ENCODE measurements at regions not wholly inside any gene's neighbourhood (a gene's known extent, or its start where the extent isn't known, plus 50 kb on each side); places are given as distances from the start of the nearest gene placed in this dataset.

- H3K4me2 ChIP-seq (ENCODE audit: low read length), result no peak overlapping the region
- BruUV-seq (replicated peaks), result no TSS peak
- no peaks in the 10 kb centered on the region for H3K9me3 ChIP-seq (ENCODE audit: low read length)
- intact Hi-C loops (cut with micrococcal nuclease; ENCODE audit: unreplicated experiment), result no loop called here
- DNase-seq (ENCODE audit: low spot score), result no peak
- no peak overlapping the region for H3K27ac ChIP-seq (ENCODE audit: low read depth, low read length, poor library complexity, severe bottlenecking)
- ChIA-PET CTCF (ENCODE audit: unreplicated experiment) (no interaction called here), POLR2A (no interaction called here)
- no peak overlapping the region for H2AFZ ChIP-seq (ENCODE audit: low read length)
- H3K4me1 ChIP-seq (ENCODE audit: insufficient read depth, low read length, poor library complexity, severe bottlenecking), result no peaks in the 10 kb centered on the region
- H3K79me2 ChIP-seq (ENCODE audit: insufficient read depth, low read depth, low read length), result no peaks in the 10 kb centered on the region
- no peaks in the 10 kb centered on the region for H3K9me2 ChIP-seq (ENCODE audit: insufficient read depth, low read length)
- TF ChIP-seq EZH2phosphoT487 (IDR thresholded peaks at IDR 0.05; ENCODE audit: borderline replicate concordance, low read depth, low read length) (no peak), CTCF (conservative IDR thresholded peaks at IDR 0.05; ENCODE audit: low read length) (no peak)
- H4K20me1 ChIP-seq (ENCODE audit: insufficient read depth, low read length), result no peaks in the 10 kb centered on the region
- H3K4me3 ChIP-seq (ENCODE audit: low read depth, low read length, poor library complexity, severe bottlenecking), result no peak overlapping the region
- no peaks in the 10 kb centered on the region for H3K36me3 ChIP-seq (ENCODE audit: insufficient read depth, low read length)
These were observed 118.3 kb upstream of the GABRA2 start for GRCh38 chr4:46508216-46508615.

- no peak overlapping the region for H2AFZ ChIP-seq (ENCODE audit: low read length)
- H3K27ac ChIP-seq (ENCODE audit: low read depth, low read length, poor library complexity, severe bottlenecking), result no peak overlapping the region
- no peak overlapping the region for H3K4me3 ChIP-seq (ENCODE audit: low read depth, low read length, poor library complexity, severe bottlenecking)
- TF ChIP-seq EZH2phosphoT487 (IDR thresholded peaks at IDR 0.05; ENCODE audit: borderline replicate concordance, low read depth, low read length) (no peak), CTCF (conservative IDR thresholded peaks at IDR 0.05; ENCODE audit: low read length) (no peak)
- no peak for DNase-seq (ENCODE audit: low spot score)
- CTCF ChIA-PET (ENCODE audit: unreplicated experiment), result no interaction called here
- POLR2A ChIA-PET, result no interaction called here
- no peaks in the 10 kb centered on the region for H3K9me2 ChIP-seq (ENCODE audit: insufficient read depth, low read length)
- no peaks in the 10 kb centered on the region for H3K4me1 ChIP-seq (ENCODE audit: insufficient read depth, low read length, poor library complexity, severe bottlenecking)
- intact Hi-C loops (cut with micrococcal nuclease; ENCODE audit: unreplicated experiment), result no loop called here
- no peak overlapping the region for H3K4me2 ChIP-seq (ENCODE audit: low read length)
- no TSS peak for BruUV-seq (replicated peaks)
- no peaks in the 10 kb centered on the region for H4K20me1 ChIP-seq (ENCODE audit: insufficient read depth, low read length)
- no peaks in the 10 kb centered on the region for H3K9me3 ChIP-seq (ENCODE audit: low read length)
- H3K36me3 ChIP-seq (ENCODE audit: insufficient read depth, low read length), result no peaks in the 10 kb centered on the region
- H3K79me2 ChIP-seq (ENCODE audit: insufficient read depth, low read depth, low read length), result no peaks in the 10 kb centered on the region
These were observed 116.9 kb upstream of the GABRA2 start for GRCh38 chr4:46506876-46507275.

GRCh38 chr4:46505131-46505530, 115.2 kb upstream of the GABRA2 start:
- no TSS peak for BruUV-seq (replicated peaks)
- CTCF ChIA-PET (ENCODE audit: unreplicated experiment), result no interaction called here
- Histone ChIP-seq H3K79me2 (ENCODE audit: insufficient read depth, low read depth, low read length) (no peaks in the 10 kb centered on the region), H2AFZ (ENCODE audit: low read length) (no peak overlapping the region), H3K9me2 (ENCODE audit: insufficient read depth, low read length) (no peaks in the 10 kb centered on the region), H3K9me3 (ENCODE audit: low read length) (no peaks in the 10 kb centered on the region), H3K4me2 (ENCODE audit: low read length) (no peak overlapping the region), H4K20me1 (ENCODE audit: insufficient read depth, low read length) (no peaks in the 10 kb centered on the region), H3K27ac (ENCODE audit: low read depth, low read length, poor library complexity, severe bottlenecking) (no peak overlapping the region), H3K36me3 (ENCODE audit: insufficient read depth, low read length) (no peaks in the 10 kb centered on the region), H3K4me3 (ENCODE audit: low read depth, low read length, poor library complexity, severe bottlenecking) (no peak overlapping the region), H3K4me1 (ENCODE audit: insufficient read depth, low read length, poor library complexity, severe bottlenecking) (no peaks in the 10 kb centered on the region)
- TF ChIP-seq CTCF (conservative IDR thresholded peaks at IDR 0.05; ENCODE audit: low read length) (no peak), EZH2phosphoT487 (IDR thresholded peaks at IDR 0.05; ENCODE audit: borderline replicate concordance, low read depth, low read length) (no peak)
- DNase-seq (ENCODE audit: low spot score), result no peak
- intact Hi-C loops (cut with micrococcal nuclease; ENCODE audit: unreplicated experiment), result no loop called here
- POLR2A ChIA-PET, result interaction anchor here (1.0 kb wide), 1 partner anchor 24 kb away, joined by 3 read pairs; no protein-coding TSS in a partner anchor
